ENCODE measurements at regions not wholly inside any gene's neighbourhood (a gene's known extent, or its start where the extent isn't known, plus 50 kb on each side); places are given as distances from the start of the nearest gene placed in this dataset.
"Not testable (repeated sequence)": the region's sequence is repeated elsewhere in the genome, so short reads cannot be mapped to it uniquely, and the experiment has no call there.

DNA sequence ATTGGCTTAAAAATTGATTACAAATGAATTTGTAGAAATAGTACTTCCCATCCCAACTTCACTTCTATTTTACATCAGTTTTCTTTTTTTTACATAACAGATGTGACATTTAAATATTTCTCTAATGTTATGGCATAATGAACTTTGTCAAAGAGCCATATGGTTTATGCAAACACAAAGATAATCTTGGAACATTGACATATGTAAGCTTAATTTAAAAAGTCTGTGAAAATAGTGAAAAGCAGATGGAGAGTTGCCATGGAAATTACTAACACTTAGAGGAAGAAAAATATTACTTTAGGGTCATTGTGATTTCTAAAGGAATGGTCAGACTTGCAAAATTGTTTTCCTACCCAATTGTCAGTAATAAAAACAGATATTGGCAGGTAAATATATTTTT lies 232.4 kb downstream of the AEBP2 start:
- DNase-seq = no peak

DNA sequence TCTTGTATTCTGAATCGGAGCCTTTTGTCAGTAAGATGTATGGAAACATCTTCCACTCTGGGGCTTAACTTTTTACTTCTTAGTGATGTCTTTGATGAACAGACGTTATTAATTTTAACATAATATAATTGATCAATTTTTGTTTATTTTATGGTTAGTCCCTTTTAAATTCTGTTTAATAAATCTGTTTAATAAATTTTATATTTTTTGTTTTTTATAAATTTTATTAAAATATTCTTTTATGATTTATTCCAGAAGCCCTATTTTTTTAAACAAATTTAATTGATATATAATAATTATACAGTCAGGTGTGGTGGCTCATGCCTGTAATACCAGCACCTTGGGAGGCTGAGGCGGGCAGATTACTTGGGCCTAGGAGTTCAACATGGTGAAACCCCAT lies 235.1 kb downstream of the AEBP2 start:
- DNase-seq = no peak

- DNase-seq = no peak
Observed at GRCh38 chr12:19675361-19675760, 236.1 kb downstream of the AEBP2 start.

DNA sequence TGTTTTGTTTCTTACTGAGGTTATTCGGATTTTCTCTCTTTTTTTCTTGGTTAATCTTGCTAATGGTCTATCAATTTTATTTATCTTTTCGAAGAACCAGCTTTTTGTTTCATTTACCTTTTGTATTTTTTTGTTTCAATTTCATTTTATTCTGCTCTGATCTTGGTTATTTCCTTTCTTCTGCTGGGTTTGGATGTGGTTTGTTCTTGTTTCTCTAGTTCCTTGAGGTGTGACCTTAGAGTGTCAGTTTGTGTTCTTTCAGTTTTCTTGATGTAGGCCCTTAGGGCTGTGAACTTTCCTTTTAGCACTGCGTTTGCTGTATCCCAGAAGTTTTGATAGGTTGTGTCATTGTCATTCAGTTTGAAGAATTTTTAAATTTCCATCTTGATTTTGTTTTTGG lies 239.2 kb downstream of the AEBP2 start:
- DNase-seq = not testable (repeated sequence)

DNA sequence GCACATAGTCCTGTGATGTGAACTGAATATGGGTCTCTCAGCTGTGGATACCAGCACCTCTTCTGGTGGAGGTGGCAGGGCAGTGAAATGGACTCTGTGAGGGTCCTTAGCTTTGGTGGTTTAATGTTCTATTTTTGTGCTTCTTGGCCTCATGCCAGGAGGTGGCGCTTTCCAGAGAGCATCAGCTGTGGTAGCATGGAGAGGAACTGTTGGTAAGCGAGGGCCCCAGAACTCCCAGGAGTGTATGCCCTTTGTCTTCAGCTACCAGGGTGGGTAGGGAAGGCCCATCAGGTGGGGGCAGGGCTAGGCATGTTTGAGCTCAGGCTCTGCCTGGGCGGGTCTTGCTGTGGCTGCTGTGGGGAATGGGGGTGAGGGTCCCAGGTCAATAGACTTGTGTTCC lies 241.7 kb downstream of the AEBP2 start:
- DNase-seq = no peak

DNA sequence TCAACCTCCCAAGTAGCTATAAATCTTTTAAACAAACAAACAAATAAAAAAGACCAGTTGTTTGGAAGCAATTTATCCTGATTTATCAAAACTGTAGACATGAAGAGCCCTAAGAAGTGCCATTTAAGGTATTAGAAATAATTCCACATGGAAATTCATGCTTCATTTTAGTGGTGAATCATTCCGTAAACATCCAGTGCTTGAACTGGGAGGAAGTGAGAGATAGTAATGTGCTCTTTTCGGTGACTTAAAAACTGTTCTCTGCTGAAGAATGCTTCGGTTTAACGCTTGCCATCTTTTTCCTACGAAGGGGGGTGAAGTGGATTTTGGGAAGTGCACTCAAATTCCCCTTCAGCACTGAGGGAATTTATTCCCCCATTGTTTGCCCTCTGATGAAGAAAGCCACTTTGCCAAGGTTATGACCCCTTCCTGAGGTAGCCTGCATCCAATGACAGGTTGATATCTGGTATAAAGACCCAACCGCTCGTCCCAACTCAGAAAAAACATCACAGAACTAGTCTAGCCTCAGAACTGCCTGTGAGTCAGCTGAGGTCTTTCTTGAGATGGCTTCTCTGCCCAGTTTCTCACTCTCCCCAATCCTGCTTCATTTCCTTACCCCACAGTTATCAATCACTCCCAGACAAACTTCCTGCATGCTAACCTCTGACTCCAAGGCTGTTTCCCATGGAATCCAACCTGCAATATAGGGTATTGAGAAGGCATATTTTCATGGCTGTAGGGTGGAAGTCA lies 244.1 kb downstream of the AEBP2 start:
- DNase-seq = no peak

DNA sequence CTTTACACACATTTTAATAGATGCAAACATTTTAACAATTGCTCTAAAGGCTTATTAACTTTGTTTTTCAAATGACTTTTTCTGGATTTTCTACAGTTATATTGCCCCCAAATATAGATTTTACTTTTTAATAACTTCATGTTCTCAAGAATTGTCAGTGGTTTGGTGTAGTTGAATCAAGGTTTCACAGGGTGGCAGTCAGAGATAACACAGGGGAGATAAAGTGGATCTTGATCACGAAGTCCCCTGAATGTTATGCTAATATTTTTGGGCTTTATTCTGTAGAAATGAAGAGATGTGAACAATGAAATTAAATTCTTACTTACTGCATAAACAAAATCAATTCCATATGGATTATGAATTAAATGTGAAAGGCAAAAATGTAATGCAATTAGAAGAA lies 248.1 kb downstream of the AEBP2 start:
- DNase-seq = no peak

DNA sequence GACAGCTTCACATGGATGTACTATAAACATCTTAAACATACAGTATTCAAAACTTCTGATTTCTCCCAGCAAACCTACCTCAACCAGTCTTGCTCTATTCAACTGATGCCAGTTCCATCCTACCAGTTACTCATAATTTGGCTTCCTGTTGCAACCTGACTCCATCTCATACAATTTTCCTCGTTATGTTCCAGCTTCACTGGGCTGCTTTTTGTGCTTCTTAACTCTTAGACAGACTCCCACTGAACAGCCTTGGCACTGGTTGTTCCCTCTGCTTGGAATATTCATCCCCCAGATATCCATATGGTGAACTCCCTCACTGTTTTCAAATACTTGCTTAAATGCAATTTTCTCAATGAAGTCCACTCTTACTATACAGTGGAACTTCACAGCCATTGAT lies 249.2 kb downstream of the AEBP2 start:
- DNase-seq = peak; percentile 67

DNA sequence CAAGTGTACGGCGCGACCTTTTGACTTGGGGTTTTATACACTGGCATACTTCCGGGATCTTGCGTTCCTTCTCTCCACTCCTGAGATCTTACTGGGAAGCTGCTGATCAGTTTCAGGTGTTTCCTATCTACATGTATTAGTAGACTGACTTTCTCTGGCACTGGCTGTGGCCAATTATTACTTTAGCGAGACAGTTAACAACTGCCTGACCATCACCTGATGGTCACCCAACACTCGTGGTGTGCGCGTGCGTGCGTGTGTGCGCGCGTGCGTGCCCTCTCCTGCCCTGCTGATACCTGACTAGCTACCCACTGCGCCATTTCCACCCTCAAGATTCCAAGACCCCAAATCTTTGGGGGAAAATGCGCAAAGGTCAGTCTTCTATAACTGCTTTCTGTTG lies 249.9 kb downstream of the AEBP2 start:
- DNase-seq = no peak

DNA sequence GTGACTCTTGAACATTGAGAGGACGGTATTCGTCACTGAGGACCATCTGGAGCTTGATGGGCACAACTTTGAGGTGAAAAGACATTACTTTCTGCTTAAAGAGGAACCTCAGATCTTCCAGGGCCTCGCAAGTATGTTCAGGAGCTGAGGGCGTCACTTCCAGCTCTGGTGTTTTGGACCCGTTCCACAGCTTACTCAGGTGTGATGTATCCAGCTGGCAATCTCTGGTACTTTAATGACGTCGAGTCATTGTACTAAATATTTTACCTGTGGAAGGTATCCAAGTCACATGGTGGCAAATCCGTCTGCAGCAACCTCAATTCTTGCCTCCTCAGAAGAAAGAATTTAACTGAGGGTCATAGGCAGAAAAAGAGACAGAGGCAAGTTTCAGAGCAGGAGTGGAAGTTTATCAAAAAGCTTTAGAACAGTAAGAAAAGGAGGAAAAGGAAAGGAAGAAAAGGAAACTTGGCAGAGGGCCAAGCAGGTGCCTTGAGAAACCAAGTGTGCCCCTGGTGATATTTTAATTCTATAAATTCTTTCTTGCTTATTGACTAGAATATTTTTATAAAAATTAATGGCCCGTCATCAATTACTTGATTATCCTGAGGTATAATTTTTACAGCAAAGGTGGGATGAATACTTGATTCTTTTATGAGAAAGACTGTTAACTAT lies 250.6 kb downstream of the AEBP2 start:
- DNase-seq = no peak

GRCh38 chr12:19692091-19692490 lies 252.8 kb downstream of the AEBP2 start:
- DNase-seq = no peak

- DNase-seq = no peak
Observed at GRCh38 chr12:19692566-19692965, 253.3 kb downstream of the AEBP2 start.

- no peak for DNase-seq
Observed at GRCh38 chr12:19694627-19695026, 255.3 kb downstream of the AEBP2 start.

DNA sequence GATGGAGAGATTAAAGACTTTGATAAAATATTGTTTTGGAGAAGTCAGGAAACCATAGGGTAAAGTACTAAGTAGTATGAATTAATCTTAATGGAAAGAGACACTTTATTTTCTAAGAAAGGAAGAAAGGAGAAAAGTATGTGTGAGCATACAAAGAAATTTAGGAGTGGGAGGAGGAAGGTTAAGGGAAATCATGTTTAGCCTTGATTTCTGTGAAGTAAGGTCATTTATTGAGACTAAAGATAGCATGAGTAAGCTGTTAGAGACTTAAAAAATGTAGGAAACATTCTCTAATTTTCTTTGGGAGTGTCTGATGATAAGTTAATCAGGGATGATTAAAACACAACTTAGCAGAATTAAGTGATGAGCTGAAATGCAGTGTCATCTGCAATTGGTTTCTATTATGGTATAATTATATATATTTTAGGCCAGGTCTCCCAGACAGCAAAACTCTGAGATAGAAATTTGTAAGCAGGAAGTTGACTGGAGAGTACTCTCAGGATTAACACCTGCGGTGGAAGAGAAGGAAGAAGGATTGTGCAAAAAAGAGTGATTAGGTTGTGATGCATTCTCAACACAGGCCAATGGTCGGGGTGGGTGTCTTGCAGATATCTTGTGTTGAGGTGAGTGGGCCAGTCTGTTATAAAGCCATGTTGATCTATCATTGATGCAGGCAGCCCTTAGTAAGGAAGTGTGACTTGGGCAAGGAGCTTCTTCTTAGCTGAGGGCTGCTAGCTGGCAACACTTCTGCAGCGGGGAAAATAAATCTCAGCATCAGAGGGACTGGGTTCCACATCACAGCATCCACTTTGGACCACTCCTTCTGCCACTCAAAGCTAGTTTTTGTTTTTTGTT lies 256.2 kb downstream of the AEBP2 start:
- no peak for DNase-seq

- DNase-seq = no peak
Observed at GRCh38 chr12:19700969-19701368, 261.7 kb downstream of the AEBP2 start.

- no peak for DNase-seq
Observed at GRCh38 chr12:19704966-19705365, 265.7 kb downstream of the AEBP2 start.

- DNase-seq = no peak
Observed at GRCh38 chr12:19706936-19707335, 267.6 kb downstream of the AEBP2 start.

- no peak for DNase-seq
Observed at GRCh38 chr12:19707948-19708409, 268.7 kb downstream of the AEBP2 start.

DNA sequence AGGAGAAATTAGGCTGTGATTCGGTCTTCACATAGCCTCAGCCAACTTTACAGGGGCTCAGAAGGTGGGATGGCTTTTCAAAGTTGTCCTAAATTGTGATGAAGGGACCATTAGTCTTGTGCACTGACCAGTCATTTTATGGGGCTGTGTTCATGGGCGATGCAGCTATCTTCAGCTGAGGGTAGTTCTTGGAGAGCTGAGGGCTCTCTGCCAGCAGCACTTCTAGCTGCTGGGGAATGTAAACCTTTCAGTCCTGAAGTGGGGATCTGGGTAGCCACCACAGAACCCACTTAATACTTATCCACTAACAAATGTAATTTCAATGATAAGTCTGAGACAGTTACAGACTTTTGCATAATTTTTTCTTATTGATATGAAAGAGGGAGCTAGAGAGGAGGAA lies 270.6 kb downstream of the AEBP2 start:
- no peak for DNase-seq

- peak; percentile 63 for DNase-seq
Observed at GRCh38 chr12:19710811-19711793, 271.8 kb downstream of the AEBP2 start.

DNA sequence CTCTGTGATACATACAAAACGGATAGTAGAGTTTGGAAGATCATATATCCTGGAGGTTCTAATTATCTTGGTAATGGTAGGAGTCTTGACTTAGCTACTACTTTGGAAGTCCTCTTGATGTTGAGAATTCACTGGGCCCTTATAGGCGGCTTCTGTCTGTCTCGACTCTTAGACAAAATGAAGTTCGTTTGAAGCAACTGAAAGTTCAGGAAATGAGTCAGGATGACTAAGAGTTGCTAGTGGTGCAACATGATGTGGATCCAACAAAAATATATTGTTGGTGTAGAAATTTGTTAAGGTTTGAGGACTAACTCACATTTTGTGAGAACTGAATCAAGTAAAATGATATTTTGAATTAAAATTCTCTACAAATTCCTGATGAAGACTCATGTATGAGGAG lies 272.7 kb downstream of the AEBP2 start:
- DNase-seq = no peak

DNA sequence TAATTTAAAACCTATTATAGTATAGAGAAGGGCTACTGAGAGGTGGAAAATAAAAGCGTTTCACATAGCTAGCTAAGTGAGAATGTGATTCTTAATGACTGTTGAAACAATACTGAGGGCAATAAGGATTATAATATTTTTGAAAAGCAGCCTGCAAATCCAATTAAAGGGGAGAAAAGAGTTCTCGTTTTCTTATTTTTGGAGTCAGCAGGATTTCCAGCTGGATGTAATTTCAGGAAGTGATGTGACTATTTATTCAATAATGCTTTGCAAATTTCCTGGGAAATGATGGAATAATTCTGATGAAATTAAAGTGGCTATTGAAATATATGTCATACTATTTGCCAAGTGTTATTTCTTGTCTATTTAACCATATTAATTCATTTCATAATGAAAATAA lies 279.1 kb downstream of the AEBP2 start:
- no peak for DNase-seq

Measured in hindlimb muscle (tissue), 1 donor.